A549 (cell line): ENCODE measurements at regions not wholly inside any gene's neighbourhood (a gene's known extent, or its start where the extent isn't known, plus 50 kb on each side); places are given as distances from the start of the nearest gene placed in this dataset.

ENCODE experiments used
- CEBPB ChIP-seq, 2 experiments: fragments of >200 bp in 1 of 2; sonication (Bioruptor Twin) in 1 of 2; formaldehyde crosslinking in 1 of 2; IDR thresholded peaks; 2 replicates each; pipeline ENCODE4 v1.6.1; 2012 to 2016
- CTCF ChIP-seq: fragments of >200 bp; sonication (Bioruptor Twin); formaldehyde crosslinking; IDR thresholded peaks from 3 replicates; pipeline ENCODE4 v1.5.1; 2016
- EHMT2 ChIP-seq: fragments of 200-600 bp; sonication (generic); IDR thresholded peaks from 2 replicates; pipeline ENCODE4 v1.6.1; 2016; ENCODE audit warnings: antibody characterized with exemption, low read depth, mild to moderate bottlenecking, moderate library complexity
- HDAC2 ChIP-seq: fragments of 200-600 bp; sonication (generic); IDR thresholded peaks from 2 replicates; pipeline ENCODE4 v1.6.1; 2016
- JUNB ChIP-seq: fragments of >200 bp; sonication (Bioruptor Twin); formaldehyde crosslinking; IDR thresholded peaks from 2 replicates; pipeline ENCODE4 v1.6.1; 2016
- KDM1A ChIP-seq: fragments of 200-600 bp; sonication (generic); IDR thresholded peaks from 2 replicates; pipeline ENCODE4 v1.6.1; 2016; ENCODE audit warnings: low read depth, mild to moderate bottlenecking
- MAX ChIP-seq: IDR thresholded peaks from 2 replicates; pipeline ENCODE4 v1.6.1; 2012
- NFE2L2 ChIP-seq: fragments of 150-350 bp; conservative IDR thresholded peaks from 2 replicates; pipeline ENCODE4 v1.6.1; 2014; ENCODE audit warnings: low read length
- PBX3 ChIP-seq: IDR thresholded peaks from 2 replicates; pipeline ENCODE4 v1.6.1; 2012
- PHF8 ChIP-seq: fragments of 200-600 bp; sonication (generic); IDR thresholded peaks from 2 replicates; pipeline ENCODE4 v1.6.1; 2016; ENCODE audit warnings: low read depth, mild to moderate bottlenecking, antibody characterized with exemption, moderate library complexity, borderline replicate concordance
- POLR2A ChIP-seq: IDR thresholded peaks from 2 replicates; pipeline ENCODE4 v1.6.1; 2012; ENCODE audit warnings: mild to moderate bottlenecking, low read length
- SMC3 ChIP-seq: fragments of >200 bp; sonication (Bioruptor Twin); formaldehyde crosslinking; IDR thresholded peaks from 3 replicates; pipeline ENCODE4 v1.6.1; 2018; ENCODE audit warnings: inconsistent platforms
- USF2 ChIP-seq: fragments of 450-650 bp; IDR thresholded peaks from 2 replicates; pipeline ENCODE4 v1.6.1; 2014; ENCODE audit warnings: antibody characterized with exemption

- no peak for TF ChIP-seq POLR2A
- no peak for TF ChIP-seq KDM1A
- no peak for TF ChIP-seq CTCF
- TF ChIP-seq HDAC2, result no peak
- no peak for TF ChIP-seq MAX
- TF ChIP-seq EHMT2, result no peak
- no peak for TF ChIP-seq CEBPB (IDR thresholded peaks at IDR 0.05)
- TF ChIP-seq JUNB, result no peak
- TF ChIP-seq SMC3, result no peak
- TF ChIP-seq NFE2L2, result no peak
- no peak for TF ChIP-seq PBX3
- no peak for TF ChIP-seq USF2
- no peak for TF ChIP-seq PHF8
These were observed 77.7 kb upstream of the SNX2 start for GRCh38 chr5:122697191-122697590.
